WERI-Rb-1 (cell line): ENCODE measurements at regions not wholly inside any gene's neighbourhood (a gene's known extent, or its start where the extent isn't known, plus 50 kb on each side); places are given as distances from the start of the nearest gene placed in this dataset.

Experiments used
- DNase-seq: peaks from one replicate; pipeline ENCODE4 v3.0.0-alpha.2; 2020
- H3K27ac ChIP-seq: fragments of 250-450 bp; sonication (Bioruptor Pico); 2 replicates; pipeline ENCODE4 v1.5.1; 2020; ENCODE audit warnings: mild to moderate bottlenecking, moderate library complexity
- H3K27me3 ChIP-seq: fragments of 250-450 bp; sonication (Bioruptor Pico); 2 replicates; pipeline ENCODE4 v1.5.1; 2021; ENCODE audit warnings: mild to moderate bottlenecking, low read depth, moderate library complexity; ENCODE audit not compliant: insufficient read depth, severe bottlenecking
- H3K36me3 ChIP-seq: fragments of 250-450 bp; sonication (Bioruptor Pico); 2 replicates; pipeline ENCODE4 v1.5.1; 2020; ENCODE audit warnings: mild to moderate bottlenecking, moderate library complexity
- H3K4me3 ChIP-seq: 2 replicates; pipeline ENCODE4 v1.5.1; 2011; ENCODE audit warnings: low read depth, mild to moderate bottlenecking, control low read depth, low read length
- H3K9me3 ChIP-seq: fragments of 250-450 bp; sonication (Bioruptor Pico); 2 replicates; pipeline ENCODE4 v1.5.1; 2021; ENCODE audit warnings: mild to moderate bottlenecking, moderate library complexity; ENCODE audit not compliant: severe bottlenecking
- TF ChIP-seq, protein P1 (sequence below): IDR thresholded peaks from 2 replicates; pipeline ENCODE4 v1.5.1; 2011; ENCODE audit warnings: low read depth, mild to moderate bottlenecking, control low read depth, inconsistent platforms, low read length

DNA sequence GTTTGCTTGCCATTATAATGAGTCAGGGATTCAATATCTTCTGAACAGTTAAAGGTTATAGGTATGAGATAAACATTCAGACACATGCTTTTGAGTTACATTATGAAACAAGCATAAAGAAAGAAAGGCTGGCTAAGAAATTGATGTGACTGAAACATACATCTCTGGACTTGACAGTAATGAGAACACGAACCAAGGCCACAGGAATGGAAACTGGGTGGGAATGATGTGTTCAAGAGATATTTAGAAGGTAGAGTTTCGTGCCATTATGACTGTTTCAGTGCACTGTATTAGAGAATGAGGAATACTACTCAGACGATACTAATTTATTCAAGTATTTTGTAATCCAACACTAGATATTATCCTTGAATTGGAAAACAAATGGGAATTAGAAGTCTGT is 332.1 kb upstream of the MAGI2 start:
- Histone ChIP-seq H3K9me3 (no peaks in the 10 kb centered on the region), H3K4me3 (no peak overlapping the region), H3K36me3 (no peaks in the 10 kb centered on the region), H3K27me3 (no peaks in the 10 kb centered on the region), H3K27ac (no peak overlapping the region)
- DNase-seq: no peak
- TF ChIP-seq, protein P1, sequence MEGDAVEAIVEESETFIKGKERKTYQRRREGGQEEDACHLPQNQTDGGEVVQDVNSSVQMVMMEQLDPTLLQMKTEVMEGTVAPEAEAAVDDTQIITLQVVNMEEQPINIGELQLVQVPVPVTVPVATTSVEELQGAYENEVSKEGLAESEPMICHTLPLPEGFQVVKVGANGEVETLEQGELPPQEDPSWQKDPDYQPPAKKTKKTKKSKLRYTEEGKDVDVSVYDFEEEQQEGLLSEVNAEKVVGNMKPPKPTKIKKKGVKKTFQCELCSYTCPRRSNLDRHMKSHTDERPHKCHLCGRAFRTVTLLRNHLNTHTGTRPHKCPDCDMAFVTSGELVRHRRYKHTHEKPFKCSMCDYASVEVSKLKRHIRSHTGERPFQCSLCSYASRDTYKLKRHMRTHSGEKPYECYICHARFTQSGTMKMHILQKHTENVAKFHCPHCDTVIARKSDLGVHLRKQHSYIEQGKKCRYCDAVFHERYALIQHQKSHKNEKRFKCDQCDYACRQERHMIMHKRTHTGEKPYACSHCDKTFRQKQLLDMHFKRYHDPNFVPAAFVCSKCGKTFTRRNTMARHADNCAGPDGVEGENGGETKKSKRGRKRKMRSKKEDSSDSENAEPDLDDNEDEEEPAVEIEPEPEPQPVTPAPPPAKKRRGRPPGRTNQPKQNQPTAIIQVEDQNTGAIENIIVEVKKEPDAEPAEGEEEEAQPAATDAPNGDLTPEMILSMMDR: no peak

DNA sequence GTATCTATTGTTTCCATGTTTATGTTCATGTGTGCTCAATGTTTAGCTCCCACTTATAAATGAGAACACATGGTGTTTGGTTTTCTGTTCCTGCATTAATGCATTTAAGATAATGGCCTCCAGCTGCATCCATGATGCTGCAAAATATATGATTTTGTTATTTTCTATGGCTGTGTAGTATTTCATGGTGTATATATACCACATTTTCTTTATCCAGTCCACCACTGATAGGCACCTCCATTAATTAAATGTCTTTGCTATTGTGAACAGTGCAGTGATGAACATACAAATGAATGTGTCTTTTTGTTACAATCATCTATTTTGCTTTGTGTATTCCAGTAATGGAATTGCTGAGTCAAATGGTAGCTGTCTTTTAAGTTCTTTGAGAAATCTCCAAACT is 329.4 kb upstream of the MAGI2 start:
- H3K9me3 ChIP-seq: no peaks in the 10 kb centered on the region
- no peak overlapping the region for H3K4me3 ChIP-seq
- no peaks in the 10 kb centered on the region for H3K36me3 ChIP-seq
- no peak overlapping the region for H3K27ac ChIP-seq
- H3K27me3 ChIP-seq: no peaks in the 10 kb centered on the region
- TF ChIP-seq, protein P1: no peak
- DNase-seq: no peak

DNA sequence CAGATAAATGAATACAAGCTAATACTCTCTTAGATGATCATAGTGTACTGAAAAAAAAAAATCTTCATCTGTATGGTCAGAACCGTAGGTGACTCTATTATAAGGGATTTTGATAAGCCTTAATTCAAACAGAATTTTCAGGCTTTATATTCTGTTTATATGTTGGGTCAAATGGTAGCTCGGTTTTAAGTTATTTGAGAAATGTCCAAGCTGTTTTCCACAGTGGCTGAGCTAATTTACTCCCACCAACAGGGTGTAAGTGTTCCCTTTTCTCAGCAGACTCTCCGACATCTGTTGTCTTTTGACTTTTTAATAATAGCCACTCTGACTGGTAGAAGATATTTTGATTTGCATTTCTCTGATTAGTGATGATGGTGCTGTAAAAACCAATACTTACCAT is 328.8 kb upstream of the MAGI2 start:
- H3K27ac ChIP-seq: no peak overlapping the region
- no peaks in the 10 kb centered on the region for H3K36me3 ChIP-seq
- no peak for DNase-seq
- no peaks in the 10 kb centered on the region for H3K27me3 ChIP-seq
- no peak overlapping the region for H3K4me3 ChIP-seq
- TF ChIP-seq, protein P1: no peak
- no peaks in the 10 kb centered on the region for H3K9me3 ChIP-seq

DNA sequence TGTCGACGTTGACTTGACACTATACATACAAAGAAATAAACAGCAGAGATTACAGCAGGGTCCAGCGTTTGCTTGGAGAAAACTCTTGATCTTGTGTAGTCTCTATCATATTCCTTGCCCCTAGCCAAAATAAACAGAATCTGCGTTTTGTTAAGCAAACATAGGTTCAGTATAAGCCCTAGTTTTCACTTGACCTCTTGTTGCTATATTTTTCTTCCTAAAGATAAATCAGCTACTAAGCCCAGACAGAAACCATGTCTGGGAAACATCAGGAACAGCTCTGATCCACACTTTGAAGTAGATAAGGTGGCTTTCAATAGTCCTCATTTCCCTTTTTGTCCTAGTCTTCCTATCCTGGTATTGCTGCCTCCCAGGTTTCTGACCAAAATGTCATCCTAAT is 328.2 kb upstream of the MAGI2 start:
- Histone ChIP-seq H3K27ac (no peak overlapping the region), H3K36me3 (no peaks in the 10 kb centered on the region), H3K27me3 (no peaks in the 10 kb centered on the region), H3K9me3 (no peaks in the 10 kb centered on the region), H3K4me3 (no peak overlapping the region)
- no peak for DNase-seq
- TF ChIP-seq, protein P1: no peak

DNA sequence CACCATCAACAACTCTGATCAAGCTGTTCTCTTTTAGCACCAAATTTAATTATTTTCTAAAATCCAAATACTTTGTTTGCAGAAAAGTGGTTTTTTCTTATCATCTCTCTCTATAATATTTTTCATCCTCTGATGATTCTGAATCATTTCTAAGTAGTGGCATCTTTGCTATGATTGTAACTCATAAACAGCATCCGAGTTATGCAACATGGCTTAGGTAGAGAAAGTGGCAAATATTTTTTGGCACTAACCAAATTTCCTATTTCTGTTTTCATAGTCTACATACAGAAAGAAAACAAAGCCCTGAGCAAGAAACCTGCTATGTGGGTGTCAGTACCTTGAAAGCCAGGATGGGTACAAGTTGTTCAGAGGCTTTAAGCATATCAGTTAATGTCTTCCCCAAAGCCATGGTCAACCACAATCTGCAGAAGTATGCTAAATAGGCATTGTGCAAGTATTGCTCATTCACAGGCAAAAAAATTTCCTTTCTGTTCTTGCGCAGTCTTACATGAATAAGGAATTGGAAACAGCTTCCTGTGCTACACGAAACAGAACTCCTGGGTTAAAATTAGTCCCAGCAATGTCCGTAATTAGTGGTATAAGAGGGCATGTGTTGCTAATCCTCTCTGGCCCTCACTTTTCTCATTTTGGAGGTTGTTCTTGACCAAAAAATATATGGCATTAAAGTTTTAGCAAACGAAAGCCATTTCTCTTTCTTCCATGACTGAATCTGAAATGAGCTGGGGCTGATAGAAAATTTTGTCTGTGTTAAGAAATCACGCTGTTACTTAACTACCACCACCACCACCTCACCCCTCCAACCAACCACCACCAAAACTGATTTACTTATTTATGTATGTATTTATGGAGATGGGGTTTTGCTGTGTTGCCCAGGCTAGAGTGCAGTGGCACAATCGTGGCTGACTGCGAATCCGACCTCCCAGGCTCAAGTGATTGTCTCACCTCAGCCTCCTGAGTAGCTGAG is 325.6 kb upstream of the MAGI2 start:
- Histone ChIP-seq H3K9me3 (no peaks in the 10 kb centered on the region), H3K27ac (no peak overlapping the region), H3K36me3 (no peaks in the 10 kb centered on the region), H3K27me3 (no peaks in the 10 kb centered on the region), H3K4me3 (no peak overlapping the region)
- TF ChIP-seq, protein P1: no peak
- DNase-seq: no peak
